NCI-H2107 (cell line): ENCODE measurements at regions not wholly inside any gene's neighbourhood (a gene's known extent, or its start where the extent isn't known, plus 50 kb on each side); places are given as distances from the start of the nearest gene placed in this dataset.

Source experiments
- DNase-seq: peaks from one replicate; lab custom pipeline; 2025; lab: John Stamatoyannopoulos, UW

DNA sequence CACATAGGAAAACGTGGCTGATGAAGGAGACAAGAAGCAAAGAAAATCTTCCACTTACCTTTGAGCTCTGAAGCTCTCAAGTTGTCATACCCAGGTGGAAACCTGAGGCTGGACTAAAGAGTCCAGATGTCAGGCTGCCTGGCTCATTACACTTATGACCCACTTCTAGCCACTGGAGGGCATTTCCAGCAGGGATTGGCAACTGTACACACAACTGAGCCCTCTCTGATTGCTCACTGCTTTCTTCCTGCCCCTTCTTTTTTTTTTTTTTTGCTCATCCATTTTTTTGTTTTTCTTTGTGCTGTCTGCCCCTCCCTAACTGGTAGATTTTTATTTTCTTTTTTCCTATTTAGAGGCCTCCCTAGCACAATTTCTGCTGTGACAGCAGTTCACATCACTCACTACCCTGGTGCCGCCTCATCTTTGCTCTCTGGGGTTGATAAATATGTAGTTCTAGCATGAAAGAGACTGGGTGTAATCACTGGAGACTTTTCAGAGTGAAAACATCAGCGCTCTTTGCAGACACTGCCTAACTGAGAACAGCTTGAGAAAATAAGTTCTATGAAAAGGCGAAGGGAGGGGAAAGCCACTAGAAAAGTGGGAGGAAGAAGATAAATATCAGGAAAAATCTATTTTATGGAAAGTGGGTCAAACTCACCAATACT, 334.5 kb downstream of the NUF2 start:
- no peak for DNase-seq

DNA sequence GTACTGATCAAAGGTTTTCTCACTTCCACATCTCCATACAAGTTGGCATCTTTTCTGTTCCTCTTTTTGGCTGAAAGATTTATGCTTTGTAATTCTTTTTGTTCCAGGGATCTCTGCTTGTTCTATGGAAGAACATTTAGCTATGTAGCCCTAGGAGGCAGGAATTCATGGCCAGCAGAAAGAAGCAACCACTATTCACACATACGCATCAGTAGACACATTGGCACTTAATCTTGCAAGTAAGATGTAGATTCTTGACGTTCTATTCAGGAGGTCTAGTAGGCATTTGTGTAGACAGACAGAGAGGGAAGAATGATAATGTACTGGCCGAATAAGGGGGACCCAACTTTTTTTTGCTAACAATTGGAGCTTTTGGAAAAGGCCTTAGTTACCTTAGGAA, 336.0 kb downstream of the NUF2 start:
- no peak for DNase-seq

DNA sequence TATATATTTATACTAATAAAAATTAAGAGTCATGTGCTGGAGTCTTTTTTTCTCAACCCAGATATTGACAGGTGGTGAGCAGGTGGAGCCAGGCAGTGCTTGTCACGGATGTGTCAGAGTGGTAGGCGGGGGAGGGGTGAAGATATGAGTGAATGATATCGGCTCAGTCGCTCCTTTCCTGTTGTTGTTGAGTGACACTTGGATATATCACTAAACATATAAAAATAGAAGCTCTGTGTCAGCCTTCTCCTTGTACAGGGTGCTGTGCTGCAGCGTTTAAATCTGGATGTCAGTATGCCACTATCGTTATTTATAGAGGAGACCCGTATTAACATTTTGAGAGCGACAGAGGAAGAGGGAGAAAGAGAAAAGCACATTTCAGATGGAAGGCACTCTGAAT, 339.6 kb downstream of the NUF2 start:
- DNase-seq, result no peak

DNA sequence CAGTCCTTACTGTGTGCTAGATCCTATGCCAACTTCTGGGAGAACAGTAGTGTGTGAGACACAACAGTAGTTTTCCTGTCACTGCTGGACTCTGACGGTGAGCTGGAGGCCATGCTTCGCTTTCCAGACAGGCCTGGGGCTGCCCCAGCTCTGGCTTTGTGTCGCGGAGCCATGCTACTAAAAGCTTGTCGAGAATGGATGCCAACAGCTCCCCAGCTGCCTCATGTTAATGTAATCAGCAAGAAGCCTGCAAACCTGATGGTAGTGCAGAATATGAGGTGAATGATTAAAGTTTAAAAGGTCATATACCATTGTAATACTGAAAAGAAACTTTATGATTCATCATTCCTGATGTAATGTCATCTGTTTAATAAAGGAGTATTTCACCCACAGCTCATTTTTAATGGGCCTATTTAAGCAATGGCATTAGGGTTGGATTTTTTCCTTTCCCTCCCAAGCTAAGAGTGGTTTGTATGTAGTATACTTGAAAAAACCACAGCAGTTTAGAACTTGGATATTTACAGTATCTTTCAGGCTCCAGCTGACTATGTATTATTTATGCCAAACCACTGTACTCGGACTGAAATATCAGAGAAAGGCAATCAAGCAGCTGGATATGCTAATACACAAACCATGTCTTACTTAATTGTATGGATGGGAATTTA, 343.0 kb downstream of the NUF2 start:
- no peak for DNase-seq

DNA sequence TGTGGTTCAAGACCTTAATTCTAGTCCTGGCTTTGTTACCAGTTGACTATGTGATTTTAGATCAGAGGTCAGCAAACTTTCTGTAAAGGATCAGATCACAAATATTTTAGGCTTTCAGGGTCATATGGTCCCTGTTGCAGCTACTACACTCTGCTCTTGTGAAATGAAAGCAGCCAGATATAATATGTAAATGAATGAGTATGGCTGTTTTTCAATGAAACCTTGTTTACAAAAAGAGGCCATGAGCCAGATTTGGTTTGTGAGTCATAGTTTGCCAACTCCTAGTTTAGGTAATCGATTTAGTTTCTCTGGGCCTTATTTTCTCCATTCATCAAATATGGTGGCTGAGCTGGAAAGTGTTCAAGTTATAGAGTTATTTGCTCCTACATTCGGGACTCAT, 346.7 kb downstream of the NUF2 start:
- DNase-seq, result no peak

DNA sequence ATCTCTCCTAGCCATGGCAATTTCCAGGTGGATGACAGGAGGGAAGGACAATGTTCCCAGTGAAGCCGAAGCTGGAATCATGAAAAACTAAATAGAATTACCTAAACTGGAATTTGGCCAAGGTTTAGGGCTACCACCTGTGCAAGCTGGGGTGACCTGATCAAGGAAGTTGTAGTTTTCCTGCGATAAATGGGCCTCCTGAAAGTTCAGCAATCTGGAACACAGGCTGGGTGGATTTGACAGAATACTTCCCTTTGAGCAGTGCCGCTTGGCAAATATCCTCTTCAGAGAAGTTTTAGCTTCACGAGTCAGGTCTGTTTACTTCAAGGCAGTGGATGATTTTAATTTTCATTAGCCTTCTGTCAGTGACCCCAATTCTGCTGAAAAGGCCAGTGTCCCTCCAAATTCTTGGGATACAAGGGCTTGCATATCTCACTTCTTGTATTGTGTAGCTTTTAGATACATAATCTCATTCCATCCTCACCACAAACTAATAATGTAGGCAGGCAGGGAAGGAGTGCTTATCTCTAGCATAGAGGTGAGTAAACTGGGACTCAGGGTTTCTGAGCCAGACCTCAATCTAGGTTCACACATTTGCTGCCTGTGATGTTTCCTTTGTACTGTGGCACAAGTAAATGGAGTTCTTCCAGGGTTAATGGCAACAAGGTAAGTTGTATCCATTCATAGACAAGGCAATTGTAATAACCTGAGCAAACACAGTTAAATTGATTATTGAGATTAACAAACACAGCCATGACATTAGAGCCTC, 349.4 kb downstream of the NUF2 start:
- DNase-seq, result no peak

DNA sequence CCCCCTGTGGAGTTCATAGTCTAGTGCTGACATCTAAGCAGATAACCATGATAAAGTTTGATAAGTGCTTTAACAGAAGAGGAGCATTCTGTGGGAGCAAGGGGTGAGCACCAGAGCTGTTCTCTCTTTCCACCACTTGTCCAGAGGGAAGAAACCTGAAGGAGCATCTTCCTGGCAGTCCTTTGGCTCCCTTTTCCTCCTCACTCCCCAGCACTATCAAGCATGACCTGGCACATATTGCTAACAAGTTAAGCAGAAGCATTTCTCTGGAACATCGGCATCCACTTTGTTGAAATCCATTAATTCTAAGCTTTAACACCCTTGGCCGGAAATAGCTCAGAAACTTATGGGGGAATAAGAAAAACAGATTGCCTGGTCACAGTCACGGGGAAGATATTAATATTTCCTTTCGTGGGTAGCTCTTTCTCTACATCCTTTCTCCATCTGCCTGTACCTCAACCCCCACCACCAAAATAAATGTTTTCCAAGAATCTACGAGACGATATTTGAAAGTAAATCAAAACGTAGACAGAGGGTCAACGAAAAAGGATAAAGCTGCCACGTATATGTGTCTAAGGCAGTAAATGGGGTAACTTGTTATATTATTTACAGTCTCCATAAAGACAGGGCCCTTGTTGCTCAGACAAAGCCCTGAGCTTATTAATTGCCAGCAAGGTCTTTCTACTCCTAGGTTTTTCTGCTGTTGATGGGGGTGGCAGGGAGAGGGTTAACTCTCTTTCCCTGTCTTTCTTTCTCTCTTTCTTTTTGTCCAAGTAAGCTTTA, 351.4 kb downstream of the NUF2 start:
- no peak for DNase-seq

DNA sequence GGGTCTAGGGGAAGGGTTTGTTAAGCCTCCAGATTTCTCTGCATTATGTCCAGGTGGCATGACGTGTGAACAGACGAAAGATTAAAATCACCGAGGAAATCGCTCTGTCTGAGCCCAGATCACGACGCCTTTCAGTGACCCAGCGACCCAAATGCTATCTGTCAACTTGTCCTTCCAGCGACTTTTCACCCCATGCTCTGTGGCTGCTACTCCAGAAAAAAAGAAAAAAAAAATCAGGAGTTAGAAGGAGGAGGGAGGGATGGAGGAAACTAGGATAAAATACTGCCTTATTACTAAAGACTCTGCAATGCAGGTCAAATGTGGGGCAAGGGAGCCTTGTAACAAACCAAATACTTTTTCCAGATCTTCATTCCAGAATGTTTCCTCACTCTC, 352.0 kb downstream of the NUF2 start:
- DNase-seq, result no peak

DNA sequence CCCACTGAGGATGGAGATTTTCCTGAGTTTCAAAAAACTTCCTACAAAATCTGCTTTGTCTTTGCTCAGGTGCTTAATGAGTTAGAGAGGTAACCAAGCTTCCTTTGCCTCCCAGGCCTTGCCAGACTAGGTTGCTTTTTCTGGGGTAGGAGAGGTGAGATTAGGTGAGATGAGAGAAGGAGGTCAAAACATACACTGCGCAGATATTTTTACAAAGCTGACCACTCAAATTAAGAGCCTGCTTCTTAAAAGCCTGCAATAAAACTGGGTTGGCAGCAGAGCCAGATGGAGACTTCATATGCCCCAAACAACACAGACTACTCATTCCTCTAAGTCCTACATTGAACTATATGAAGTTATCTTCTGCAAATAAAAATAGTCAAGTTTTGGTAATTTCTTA, 352.5 kb downstream of the NUF2 start:
- no peak for DNase-seq

DNA sequence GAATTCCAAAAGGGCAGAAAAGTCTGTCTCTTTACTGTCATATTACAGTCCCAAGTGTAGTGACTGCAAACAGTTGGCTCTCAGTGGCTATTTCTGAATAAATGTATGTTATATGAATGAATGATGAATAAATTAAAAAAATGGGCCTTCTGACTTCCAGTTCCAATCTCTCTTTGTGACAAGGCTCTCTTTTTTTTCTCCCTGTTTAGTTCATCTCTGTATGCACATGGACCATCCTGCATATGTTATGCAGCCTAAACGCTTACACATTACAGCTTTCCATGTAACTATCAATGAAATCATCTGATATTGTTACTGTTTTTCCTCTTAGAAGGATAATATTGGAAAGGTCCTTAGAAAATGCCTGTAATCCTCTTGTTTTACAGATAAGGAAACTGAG, 363.0 kb downstream of the NUF2 start:
- DNase-seq, result no peak

DNA sequence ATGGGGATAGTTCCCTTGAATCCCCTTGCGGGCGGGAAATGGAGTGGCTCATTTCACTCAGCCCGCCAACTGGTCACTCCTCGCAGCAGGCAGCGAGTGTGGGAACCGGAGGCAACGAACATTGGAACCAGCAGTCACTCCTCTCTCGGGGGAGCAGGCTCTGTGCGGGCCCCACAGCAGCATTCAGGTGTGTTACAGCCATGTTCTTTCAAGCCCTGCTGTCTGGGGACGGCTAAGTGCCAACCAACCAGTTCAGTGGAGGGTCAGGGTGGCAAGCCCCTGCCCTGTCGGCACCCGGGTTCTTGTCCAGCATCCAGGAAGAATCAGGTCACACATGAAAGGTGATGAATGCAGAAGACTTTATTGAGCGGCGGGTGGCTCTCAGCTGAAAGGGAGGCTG, 370.5 kb downstream of the NUF2 start:
- DNase-seq, result no peak

DNA sequence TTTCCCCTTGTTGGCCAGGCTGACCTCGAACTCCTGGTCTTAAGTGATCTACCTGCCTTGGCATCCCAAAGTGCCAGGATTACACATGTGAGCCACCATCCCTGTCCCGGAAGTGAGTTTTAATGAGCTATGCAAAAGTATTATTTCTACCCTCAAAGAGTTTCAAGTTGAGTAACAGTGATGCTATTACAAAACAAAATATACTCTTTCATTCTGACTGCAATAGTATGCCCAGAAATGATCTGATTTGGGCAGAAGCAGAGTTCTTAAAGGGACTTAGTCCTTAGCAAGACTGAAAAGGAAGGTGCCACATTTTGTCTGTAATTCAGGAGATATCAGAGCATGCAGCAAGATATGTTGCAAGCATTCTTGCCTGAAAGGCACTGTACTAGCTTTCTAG, 375.4 kb downstream of the NUF2 start:
- no peak for DNase-seq

DNA sequence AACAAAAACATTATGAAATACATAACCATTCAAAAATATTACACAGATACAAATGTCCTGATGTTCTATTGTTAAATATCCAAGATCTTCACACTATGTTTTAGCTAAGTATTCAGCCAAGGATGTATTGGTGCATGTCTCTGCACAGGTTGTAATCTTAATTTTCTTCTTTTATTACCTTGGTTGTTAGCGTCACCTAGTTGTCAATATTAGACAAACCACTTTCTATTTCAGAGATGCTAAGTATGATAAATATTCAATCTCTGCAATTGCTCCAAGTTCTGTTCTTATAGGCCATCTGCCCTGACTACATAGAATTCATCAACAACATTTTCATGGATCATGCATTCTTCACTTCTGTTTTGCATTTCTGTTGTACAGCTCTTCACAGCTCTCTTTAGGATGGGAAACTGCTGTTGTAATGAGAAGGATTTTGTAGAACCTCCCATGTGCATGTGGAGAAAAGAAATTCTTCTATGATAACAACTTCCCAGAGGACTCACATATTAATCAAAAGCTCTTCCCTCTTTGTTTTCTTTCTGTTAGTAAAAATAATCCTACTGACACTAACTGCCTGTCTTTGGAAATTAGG, 380.1 kb downstream of the NUF2 start:
- DNase-seq, result no peak

DNA sequence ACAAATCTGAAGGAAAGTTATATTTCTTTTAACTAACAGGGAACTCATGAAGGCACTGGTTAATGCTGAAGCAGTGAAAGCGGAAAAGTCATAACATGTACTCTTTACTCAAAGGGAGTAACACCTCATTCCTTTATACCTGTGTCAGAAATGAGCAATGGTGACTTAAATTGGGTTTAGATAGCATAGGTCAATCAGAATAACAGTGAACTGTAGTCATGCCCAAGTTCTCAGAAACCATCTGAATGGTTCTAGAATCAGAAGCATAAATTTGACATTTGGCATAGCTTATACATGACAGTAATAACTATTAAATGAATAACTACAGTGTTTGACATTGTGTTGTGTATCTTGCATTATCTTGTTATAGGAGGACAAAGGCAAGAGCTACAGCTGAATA, 382.0 kb downstream of the NUF2 start:
- no peak for DNase-seq

DNA sequence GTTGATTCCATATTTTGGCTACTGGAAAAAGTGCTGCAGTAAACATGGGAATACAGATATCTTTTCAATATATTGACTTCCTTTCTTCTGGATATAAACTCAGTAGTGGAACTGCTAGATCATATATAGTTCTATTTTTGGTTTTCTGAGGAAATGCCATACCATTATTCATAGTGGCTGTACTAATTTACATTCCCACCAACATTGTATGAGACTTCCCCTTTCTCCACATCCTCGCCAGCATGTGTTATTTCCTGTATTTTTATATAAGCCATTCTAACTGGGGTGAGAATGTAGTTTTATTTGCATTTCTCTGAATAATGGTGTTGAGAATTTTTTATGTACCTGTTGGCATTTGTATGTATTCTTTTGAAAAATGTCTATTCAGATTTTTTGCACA, 385.2 kb downstream of the NUF2 start:
- DNase-seq, result no peak

DNA sequence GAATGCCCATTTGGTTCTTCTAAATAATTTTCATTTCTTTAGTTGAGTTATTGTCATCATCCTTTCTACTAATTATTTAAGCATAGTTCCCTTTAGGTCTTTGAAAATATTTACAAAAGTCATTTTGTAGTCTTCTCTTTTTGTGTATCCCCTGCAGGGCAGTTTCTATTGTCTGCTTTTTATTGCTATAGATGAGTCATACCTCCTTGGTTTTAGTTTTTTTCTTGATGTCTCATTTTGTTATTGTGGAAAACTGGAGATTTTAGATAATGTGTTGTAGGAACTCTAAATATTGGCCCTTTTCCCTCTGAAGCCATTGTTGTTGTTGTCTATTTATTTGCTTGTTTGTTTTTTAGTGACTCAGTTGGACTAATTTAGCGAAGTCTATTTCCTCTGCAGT, 387.9 kb downstream of the NUF2 start:
- DNase-seq, result no peak

DNA sequence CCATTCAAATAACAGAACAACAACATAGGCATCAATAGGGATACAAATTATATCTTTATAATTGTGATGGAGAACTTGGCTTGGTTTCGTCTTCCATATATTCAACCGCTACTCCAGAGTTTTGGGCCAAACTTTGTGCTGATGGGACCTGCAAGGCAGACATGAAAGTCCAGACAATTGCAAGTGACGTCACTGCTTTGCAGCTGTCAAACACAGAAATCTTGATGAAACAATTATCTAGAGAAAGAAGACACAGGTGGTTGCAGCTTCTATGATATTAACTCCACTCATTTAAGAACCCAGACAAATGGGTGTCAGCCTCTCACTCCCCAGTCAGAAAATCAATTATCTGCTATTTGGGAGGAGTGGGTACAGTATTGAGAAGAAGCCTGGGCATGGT, 390.6 kb downstream of the NUF2 start:
- DNase-seq, result no peak

DNA sequence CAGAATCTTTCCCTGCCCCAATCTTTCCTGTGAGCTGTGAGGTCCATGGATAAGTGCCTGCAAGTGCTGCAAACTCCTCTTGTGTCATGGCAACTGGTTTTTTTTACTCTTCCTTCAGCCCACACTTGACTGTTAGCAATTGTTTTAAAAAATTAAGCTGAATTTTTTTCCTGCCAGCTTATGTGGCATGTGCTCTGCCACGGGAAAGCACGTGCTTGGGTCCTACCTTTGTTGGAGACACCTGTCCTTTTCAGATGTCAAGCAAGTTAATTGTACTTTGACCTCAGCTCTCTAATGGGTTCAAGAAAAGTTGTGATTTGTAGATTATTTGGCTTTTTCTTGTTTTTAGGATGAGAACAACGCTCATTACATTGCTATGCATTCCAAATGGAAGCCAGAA, 398.5 kb downstream of the NUF2 start:
- DNase-seq, result no peak

DNA sequence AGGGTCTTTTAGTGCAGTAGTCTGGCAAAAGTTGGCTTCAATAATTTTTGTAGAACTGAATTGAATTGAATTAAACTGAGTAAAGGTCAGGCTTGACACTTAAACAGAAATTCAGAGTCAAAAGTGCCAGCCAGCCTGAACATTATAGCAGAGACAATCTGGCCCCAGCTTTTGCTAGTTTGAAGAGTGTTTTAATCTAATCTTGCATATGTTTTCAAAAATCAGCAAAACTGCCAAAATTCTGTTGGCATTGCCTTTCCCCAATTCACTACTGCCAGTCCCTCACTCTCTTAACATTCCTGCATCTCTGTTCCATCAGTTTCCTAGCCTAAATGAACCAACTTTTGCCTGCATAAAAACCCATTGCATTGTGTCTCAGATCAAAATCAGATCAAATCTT, 403.8 kb downstream of the NUF2 start:
- DNase-seq, result no peak

DNA sequence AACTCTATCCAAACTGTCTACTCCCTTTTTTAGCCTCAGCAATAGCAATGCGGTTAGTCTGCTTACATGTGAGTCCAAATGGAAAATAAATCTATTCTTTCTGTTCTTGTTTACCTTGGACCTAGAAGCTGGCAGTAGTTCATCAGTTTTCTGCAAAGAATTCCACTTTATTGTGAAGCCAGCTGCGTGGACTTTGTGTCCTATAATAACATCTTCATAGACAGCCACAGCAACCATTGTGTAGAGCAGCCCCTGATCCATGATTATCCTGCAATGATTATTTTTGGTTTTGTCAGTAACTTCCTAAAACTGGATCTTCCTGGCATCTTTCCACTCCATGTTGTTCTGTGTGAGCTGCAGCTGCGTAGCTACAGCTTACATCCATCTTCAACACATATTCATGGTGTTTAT, 408.7 kb downstream of the NUF2 start:
- peak; percentile 38 for DNase-seq

DNA sequence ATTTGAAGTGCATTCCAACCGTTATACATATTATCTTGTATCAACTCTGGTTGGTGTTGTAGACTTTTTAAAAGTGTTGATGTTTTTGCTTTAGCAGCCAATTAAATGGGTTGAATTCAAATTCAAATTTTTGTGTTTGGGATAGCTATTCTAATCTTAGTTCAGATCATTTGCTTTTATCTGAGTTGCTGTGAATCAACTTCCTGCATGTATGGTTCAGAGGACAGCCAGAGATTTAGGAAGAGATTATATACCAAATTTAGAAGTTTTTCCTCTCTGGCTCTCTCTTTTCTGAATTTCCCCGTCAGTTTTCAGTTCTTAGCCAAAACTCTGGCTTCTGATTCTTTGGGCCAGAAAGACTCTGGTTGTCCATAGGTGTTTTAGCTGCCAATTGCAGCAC, 415.5 kb downstream of the NUF2 start:
- DNase-seq, result no peak

DNA sequence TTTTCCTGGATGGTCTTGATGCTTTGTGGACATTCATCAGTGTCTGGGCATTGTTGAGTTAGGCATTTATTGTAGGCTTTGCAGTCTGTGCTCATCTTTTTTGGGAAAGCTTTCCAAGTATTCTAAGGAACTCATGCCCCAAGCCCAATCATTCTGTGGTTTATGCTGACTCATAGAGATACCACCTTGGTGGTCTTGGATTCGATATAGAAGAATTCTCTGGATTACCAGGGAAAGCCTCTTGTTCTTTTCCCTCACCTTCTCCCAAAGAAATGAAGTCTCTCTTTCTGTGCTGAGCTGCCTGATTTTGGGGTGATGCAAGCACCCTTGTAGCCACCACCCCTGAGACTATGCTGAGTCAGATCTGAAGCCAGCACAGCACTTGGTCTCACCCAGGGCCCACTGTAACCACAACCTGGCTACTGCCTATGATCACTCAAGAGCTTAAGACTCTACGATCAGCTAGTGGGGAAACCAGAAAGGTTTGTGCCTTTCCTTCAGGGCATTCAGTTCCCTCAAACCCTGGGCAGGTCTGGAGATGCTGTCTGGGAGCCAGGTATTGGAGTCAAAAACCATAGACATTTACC, 422.6 kb downstream of the NUF2 start:
- DNase-seq, result no peak
